Activated CD8-positive, alpha-beta memory T cell treated with anti-CD3 and anti-CD28 coated beads for 48 hours (primary cell): ENCODE measurements at regions not wholly inside any gene's neighbourhood (a gene's known extent, or its start where the extent isn't known, plus 50 kb on each side); places are given as distances from the start of the nearest gene placed in this dataset.

Experiments used
- DNase-seq, 3 experiments: peaks; one replicate each; pipeline ENCODE4 v3.0.0-alpha.2; 2020; ENCODE audit warnings: low read depth in 2 of 3, low spot score in 2 of 3

GRCh38 chr14:96931751-96932150 lies 134.6 kb downstream of the VRK1 start:
- DNase-seq = no peak

- DNase-seq = no peak
These were observed 137.6 kb downstream of the VRK1 start for GRCh38 chr14:96934638-96935330.

- DNase-seq = no peak
These were observed 141.8 kb downstream of the VRK1 start for GRCh38 chr14:96938946-96939345.

GRCh38 chr14:96940009-96940408 lies 142.8 kb downstream of the VRK1 start:
- DNase-seq = no peak

- DNase-seq = no peak
These were observed 147.1 kb downstream of the VRK1 start for GRCh38 chr14:96944297-96944696.

GRCh38 chr14:96945721-96946120 lies 148.5 kb downstream of the VRK1 start:
- DNase-seq = no peak

GRCh38 chr14:96949594-96949993 lies 152.4 kb downstream of the VRK1 start:
- no peak for DNase-seq

- no peak for DNase-seq
These were observed 154.3 kb downstream of the VRK1 start for GRCh38 chr14:96951511-96951910.

GRCh38 chr14:96953087-96953874 lies 156.1 kb downstream of the VRK1 start:
- DNase-seq = no peak

GRCh38 chr14:96953875-96954185 lies 156.6 kb downstream of the VRK1 start:
- no peak for DNase-seq

GRCh38 chr14:96956464-96957239 lies 159.5 kb downstream of the VRK1 start:
- DNase-seq = no peak

GRCh38 chr14:96958057-96958456 lies 160.9 kb downstream of the VRK1 start:
- no peak for DNase-seq

- no peak for DNase-seq
These were observed 162.8 kb downstream of the VRK1 start for GRCh38 chr14:96959992-96960391.

GRCh38 chr14:96960598-96961116 lies 163.5 kb downstream of the VRK1 start:
- DNase-seq = no peak

- DNase-seq = no peak
These were observed 164.7 kb downstream of the VRK1 start for GRCh38 chr14:96961895-96962294.

- no peak for DNase-seq
These were observed 165.2 kb downstream of the VRK1 start for GRCh38 chr14:96962337-96962736.

GRCh38 chr14:96964726-96965415 lies 167.7 kb downstream of the VRK1 start:
- DNase-seq = no peak

GRCh38 chr14:96965885-96966595 lies 168.9 kb downstream of the VRK1 start:
- DNase-seq = no peak

GRCh38 chr14:96975116-96975515 lies 177.9 kb downstream of the VRK1 start:
- DNase-seq = no peak

GRCh38 chr14:96978525-96979272 lies 181.5 kb downstream of the VRK1 start:
- no peak for DNase-seq
